ENCODE measurements at regions not wholly inside any gene's neighbourhood (a gene's known extent, or its start where the extent isn't known, plus 50 kb on each side); places are given as distances from the start of the nearest gene placed in this dataset.

- Histone ChIP-seq H3K9me2 (ENCODE audit: insufficient read depth, low read length) (no peaks in the 10 kb centered on the region), H3K27me3 (ENCODE audit: insufficient read depth, low read depth, low read length) (no peaks in the 10 kb centered on the region), H3K9me3 (ENCODE audit: low read length) (no peaks in the 10 kb centered on the region), H3K4me2 (ENCODE audit: low read length) (no peak overlapping the region), H3K36me3 (ENCODE audit: insufficient read depth, low read length) (no peaks in the 10 kb centered on the region), H3K27ac (ENCODE audit: low read length) (no peak overlapping the region), H4K20me1 (ENCODE audit: insufficient read depth) (no peaks in the 10 kb centered on the region), H3K9ac (ENCODE audit: low read length) (no peak overlapping the region), H3F3A (ENCODE audit: insufficient read depth, low read length, poor library complexity, severe bottlenecking) (no peaks in the 10 kb centered on the region), H3K79me2 (replicated peaks; ENCODE audit: insufficient read depth, low read length) (no peaks in the 10 kb centered on the region), H2AFZ (ENCODE audit: low read depth, low read length) (no peak overlapping the region), H3K4me3 (ENCODE audit: low read length) (no peak overlapping the region)
- TF ChIP-seq MXI1 (conservative IDR thresholded peaks at IDR 0.05; ENCODE audit: poor library complexity, severe bottlenecking), result no peak
- no peak for TF ChIP-seq POLR2AphosphoS5 (IDR thresholded peaks at IDR 0.05)
- TF ChIP-seq SMC3 (conservative IDR thresholded peaks at IDR 0.05; ENCODE audit: poor library complexity), result no peak
- TF ChIP-seq TAF1 (IDR thresholded peaks at IDR 0.05; ENCODE audit: low read depth), result no peak
- TF ChIP-seq EP300 (conservative IDR thresholded peaks at IDR 0.05; ENCODE audit: poor library complexity, severe bottlenecking), result no peak
- no peak for TF ChIP-seq CTCF (IDR thresholded peaks at IDR 0.05; ENCODE audit: poor library complexity, severe bottlenecking)
- TF ChIP-seq RAD21 (conservative IDR thresholded peaks at IDR 0.05), result no peak
- TF ChIP-seq EZH2 (IDR thresholded peaks at IDR 0.05; ENCODE audit: borderline replicate concordance, insufficient read depth, low read length, poor library complexity, severe bottlenecking), result no peak
- TF ChIP-seq REST (IDR thresholded peaks at IDR 0.05; ENCODE audit: borderline replicate concordance), result no peak
These were observed 78.1 kb upstream of the EGFR start for GRCh38 chr7:54940748-54941147.

GRCh38 chr7:54944179-54944578 lies 74.6 kb upstream of the EGFR start:
- H3K4me2 ChIP-seq (ENCODE audit: low read length), result no peak overlapping the region

GRCh38 chr7:54946271-54946670 lies 72.5 kb upstream of the EGFR start:
- no peak for TF ChIP-seq TAF1 (IDR thresholded peaks at IDR 0.05; ENCODE audit: low read depth)
- TF ChIP-seq MXI1 (conservative IDR thresholded peaks at IDR 0.05; ENCODE audit: poor library complexity, severe bottlenecking), result no peak
- TF ChIP-seq POLR2AphosphoS5 (IDR thresholded peaks at IDR 0.05), result no peak
- TF ChIP-seq EP300 (conservative IDR thresholded peaks at IDR 0.05; ENCODE audit: poor library complexity, severe bottlenecking), result no peak
- no peak for TF ChIP-seq RAD21 (conservative IDR thresholded peaks at IDR 0.05)
- no peak for TF ChIP-seq EZH2 (IDR thresholded peaks at IDR 0.05; ENCODE audit: borderline replicate concordance, insufficient read depth, low read length, poor library complexity, severe bottlenecking)
- no peak for TF ChIP-seq CTCF (IDR thresholded peaks at IDR 0.05; ENCODE audit: poor library complexity, severe bottlenecking)
- no peak for TF ChIP-seq REST (IDR thresholded peaks at IDR 0.05; ENCODE audit: borderline replicate concordance)
- TF ChIP-seq SMC3 (conservative IDR thresholded peaks at IDR 0.05; ENCODE audit: poor library complexity), result no peak
- Histone ChIP-seq H3K9me2 (ENCODE audit: insufficient read depth, low read length) (no peaks in the 10 kb centered on the region), H2AFZ (ENCODE audit: low read depth, low read length) (no peak overlapping the region), H3K36me3 (ENCODE audit: insufficient read depth, low read length) (no peaks in the 10 kb centered on the region), H3K4me3 (ENCODE audit: low read length) (no peak overlapping the region), H4K20me1 (ENCODE audit: insufficient read depth) (no peaks in the 10 kb centered on the region), H3K79me2 (replicated peaks; ENCODE audit: insufficient read depth, low read length) (no peaks in the 10 kb centered on the region), H3F3A (ENCODE audit: insufficient read depth, low read length, poor library complexity, severe bottlenecking) (no peaks in the 10 kb centered on the region), H3K27ac (ENCODE audit: low read length) (no peak overlapping the region), H3K27me3 (ENCODE audit: insufficient read depth, low read depth, low read length) (no peaks in the 10 kb centered on the region), H3K9ac (ENCODE audit: low read length) (no peak overlapping the region), H3K9me3 (ENCODE audit: low read length) (no peaks in the 10 kb centered on the region), H3K4me2 (ENCODE audit: low read length) (no peak overlapping the region)

More at GRCh38 chr7:54944179-54944578, 74.6 kb upstream of the EGFR start:
- H3K36me3 ChIP-seq (ENCODE audit: insufficient read depth, low read length), result no peaks in the 10 kb centered on the region
- no peaks in the 10 kb centered on the region for H3K9me2 ChIP-seq (ENCODE audit: insufficient read depth, low read length)
- no peak overlapping the region for H3K4me3 ChIP-seq (ENCODE audit: low read length)
- no peaks in the 10 kb centered on the region for H3K9me3 ChIP-seq (ENCODE audit: low read length)
- no peaks in the 10 kb centered on the region for H3K27me3 ChIP-seq (ENCODE audit: insufficient read depth, low read depth, low read length)
- no peak overlapping the region for H2AFZ ChIP-seq (ENCODE audit: low read depth, low read length)
- TF ChIP-seq POLR2AphosphoS5 (IDR thresholded peaks at IDR 0.05) (no peak), TAF1 (IDR thresholded peaks at IDR 0.05; ENCODE audit: low read depth) (no peak)
- no peaks in the 10 kb centered on the region for H3F3A ChIP-seq (ENCODE audit: insufficient read depth, low read length, poor library complexity, severe bottlenecking)
- no peaks in the 10 kb centered on the region for H3K79me2 ChIP-seq (replicated peaks; ENCODE audit: insufficient read depth, low read length)
- no peak overlapping the region for H3K9ac ChIP-seq (ENCODE audit: low read length)
- no peak overlapping the region for H3K27ac ChIP-seq (ENCODE audit: low read length)
- no peaks in the 10 kb centered on the region for H4K20me1 ChIP-seq (ENCODE audit: insufficient read depth)
